ENCODE measurements at regions not wholly inside any gene's neighbourhood (a gene's known extent, or its start where the extent isn't known, plus 50 kb on each side); places are given as distances from the start of the nearest gene placed in this dataset.

GRCh38 chr20:39318911-39319310 lies 356.8 kb downstream of the DHX35 start:
- no peak for DNase-seq (ENCODE audit: low read depth in 3 of 3)

DNA sequence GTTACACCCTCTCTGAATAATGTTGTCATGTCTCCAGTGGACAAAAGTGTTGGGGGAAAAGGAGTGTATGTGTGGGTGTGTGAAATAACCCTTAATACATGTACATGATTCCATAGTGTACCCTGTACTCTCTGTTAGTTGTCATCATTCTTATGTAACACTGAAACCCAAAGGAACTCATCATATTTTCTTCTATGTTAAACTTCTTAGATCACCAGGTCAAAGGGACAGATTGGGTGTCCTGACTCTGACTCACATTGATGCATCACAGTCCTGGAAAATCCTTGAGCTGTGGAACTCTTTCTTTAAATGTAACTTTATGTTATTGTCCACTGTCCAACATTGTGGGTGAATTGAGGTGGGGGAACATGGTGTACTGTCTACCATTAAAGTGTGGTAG lies 350.5 kb downstream of the DHX35 start:
- no peak for DNase-seq (ENCODE audit: low read depth in 3 of 3)

GRCh38 chr20:39311851-39312506 lies 349.8 kb downstream of the DHX35 start:
- DNase-seq (ENCODE audit: low read depth in 3 of 3) = no peak

GRCh38 chr20:39310363-39310995 lies 348.3 kb downstream of the DHX35 start:
- no peak for DNase-seq (ENCODE audit: low read depth in 3 of 3)

GRCh38 chr20:39309458-39309857 lies 347.3 kb downstream of the DHX35 start:
- no peak for DNase-seq (ENCODE audit: low read depth in 3 of 3)

DNA sequence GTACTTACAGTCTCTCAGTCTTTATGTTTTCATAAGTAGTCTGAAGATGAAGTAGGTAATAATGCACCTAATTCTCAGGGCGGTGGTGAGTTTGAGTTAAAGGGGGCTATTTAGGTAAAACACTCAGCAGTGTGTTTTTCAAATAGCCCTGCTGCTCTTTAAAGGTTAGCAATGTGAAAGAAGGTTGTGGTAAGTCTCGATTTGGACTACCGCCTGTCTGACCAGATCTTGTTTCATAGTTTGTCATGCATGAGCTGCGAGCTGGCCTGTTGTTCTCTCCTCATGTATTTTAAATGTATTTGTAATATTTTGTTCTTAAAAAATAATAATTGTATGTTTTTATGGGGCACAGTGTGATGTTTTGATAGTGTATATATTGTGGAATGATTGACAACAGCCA lies 340.2 kb downstream of the DHX35 start:
- no peak for DNase-seq (ENCODE audit: low read depth in 3 of 3)

- no peak for DNase-seq (ENCODE audit: low read depth in 3 of 3)
Observed at GRCh38 chr20:39299783-39300182, 337.6 kb downstream of the DHX35 start.

GRCh38 chr20:39298571-39299506 lies 336.7 kb downstream of the DHX35 start:
- no peak for DNase-seq (ENCODE audit: low read depth in 3 of 3)

GRCh38 chr20:39298121-39298520 lies 336.0 kb downstream of the DHX35 start:
- no peak for DNase-seq (ENCODE audit: low read depth in 3 of 3)

- no peak for DNase-seq (ENCODE audit: low read depth in 3 of 3)
Observed at GRCh38 chr20:39295301-39295700, 333.2 kb downstream of the DHX35 start.

GRCh38 chr20:39294137-39294725 lies 332.1 kb downstream of the DHX35 start:
- no peak for DNase-seq (ENCODE audit: low read depth in 3 of 3)

DNA sequence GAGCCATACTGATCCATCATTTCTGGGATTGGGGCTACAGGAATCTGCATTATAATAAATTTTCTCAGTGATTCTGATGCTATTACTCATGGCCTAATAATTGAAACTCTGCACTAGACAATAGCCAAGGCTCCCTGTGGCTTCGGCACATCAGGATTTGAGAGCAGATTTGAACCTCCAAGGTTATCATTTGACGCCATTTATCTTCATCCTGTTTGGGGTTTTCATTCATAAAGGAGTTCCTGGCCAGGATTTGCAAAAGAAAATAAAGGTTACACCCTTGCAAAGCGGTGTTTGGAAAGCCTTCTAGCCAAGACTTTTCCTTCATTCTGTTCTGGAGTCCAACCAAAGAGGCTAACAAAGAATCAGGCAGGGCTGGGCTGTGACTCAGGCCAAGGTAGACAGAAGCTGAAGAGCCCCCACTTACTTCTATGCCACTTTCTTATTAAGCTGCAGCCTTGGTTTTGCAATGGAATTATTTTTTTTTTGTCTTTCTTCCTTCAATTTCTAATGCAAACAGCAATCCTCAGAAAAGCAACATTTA lies 330.1 kb downstream of the DHX35 start:
- DNase-seq (ENCODE audit: low read depth in 3 of 3) = no peak

GRCh38 chr20:39291301-39291700 lies 329.2 kb downstream of the DHX35 start:
- no peak for DNase-seq (ENCODE audit: low read depth in 3 of 3)

GRCh38 chr20:39290575-39290974 lies 328.4 kb downstream of the DHX35 start:
- no peak for DNase-seq (ENCODE audit: low read depth in 3 of 3)

- no peak for DNase-seq (ENCODE audit: low read depth in 3 of 3)
Observed at GRCh38 chr20:39289831-39290230, 327.7 kb downstream of the DHX35 start.

- no peak for DNase-seq (ENCODE audit: low read depth in 3 of 3)
Observed at GRCh38 chr20:39289316-39289715, 327.2 kb downstream of the DHX35 start.

DNA sequence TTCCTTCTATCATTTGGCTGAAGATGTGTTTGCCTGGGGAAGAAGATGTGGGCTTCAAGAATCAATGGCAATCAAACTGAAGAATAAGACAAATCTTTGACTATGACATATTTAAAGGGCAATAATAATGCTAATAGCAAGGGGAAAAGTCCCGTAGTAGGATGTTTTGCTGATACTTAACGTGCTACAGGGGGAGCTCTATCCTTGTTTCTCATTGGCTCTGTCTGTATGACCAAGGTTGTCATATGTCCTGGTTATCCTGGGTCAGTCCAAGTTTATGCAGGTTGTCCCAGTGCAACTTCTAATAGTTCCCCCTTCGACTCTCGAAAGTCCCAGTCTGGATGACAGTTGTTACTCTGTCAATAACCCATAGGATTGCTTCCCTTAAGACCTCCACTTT lies 321.3 kb downstream of the DHX35 start:
- no peak for DNase-seq (ENCODE audit: low read depth in 3 of 3)

DNA sequence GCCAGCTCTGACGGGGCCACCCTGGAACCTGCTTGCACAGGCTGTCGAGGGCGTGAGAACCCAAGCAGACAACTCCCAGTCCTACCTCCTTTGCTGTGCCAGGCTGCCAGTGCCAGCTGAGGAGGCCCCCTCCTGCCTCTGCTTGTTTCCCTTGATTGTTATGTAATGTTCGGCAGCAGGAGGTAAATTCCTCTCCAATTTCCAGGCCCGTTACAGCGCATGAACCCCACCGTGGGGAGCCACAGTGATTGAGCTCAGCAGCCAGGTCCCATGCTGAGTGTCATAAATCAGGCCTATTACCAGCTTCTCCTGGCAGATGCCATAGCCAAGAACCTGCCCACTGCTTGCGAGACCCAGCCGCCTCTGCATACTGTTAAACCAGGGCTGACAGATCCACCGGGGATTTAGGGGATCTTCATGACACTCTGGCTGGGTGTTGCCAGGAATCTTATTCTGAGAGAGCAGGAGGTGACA lies 320.5 kb downstream of the DHX35 start:
- DNase-seq (ENCODE audit: low read depth in 3 of 3) = no peak

DNA sequence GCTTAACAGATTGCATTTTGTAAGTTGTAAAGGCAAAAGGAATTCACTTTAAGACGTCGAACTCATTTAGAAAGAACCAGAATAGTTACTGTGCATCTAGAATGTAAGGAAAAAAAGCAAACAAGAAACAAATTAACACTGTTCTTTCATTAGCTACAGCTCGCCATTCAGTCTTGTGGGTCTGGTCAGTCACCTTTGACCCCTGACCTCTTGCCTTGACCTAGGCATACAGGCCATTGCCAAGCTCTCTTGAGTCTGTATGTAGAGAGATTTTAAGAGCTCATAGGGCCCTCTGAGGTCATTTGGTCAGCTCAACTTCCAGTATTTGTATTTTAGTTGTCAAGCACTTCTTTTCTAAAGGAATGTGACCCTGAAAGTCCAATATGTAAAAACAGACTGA lies 318.7 kb downstream of the DHX35 start:
- no peak for DNase-seq (ENCODE audit: low read depth in 3 of 3)

GRCh38 chr20:39278230-39278788 lies 316.2 kb downstream of the DHX35 start:
- DNase-seq (ENCODE audit: low read depth in 3 of 3) = no peak

DNA sequence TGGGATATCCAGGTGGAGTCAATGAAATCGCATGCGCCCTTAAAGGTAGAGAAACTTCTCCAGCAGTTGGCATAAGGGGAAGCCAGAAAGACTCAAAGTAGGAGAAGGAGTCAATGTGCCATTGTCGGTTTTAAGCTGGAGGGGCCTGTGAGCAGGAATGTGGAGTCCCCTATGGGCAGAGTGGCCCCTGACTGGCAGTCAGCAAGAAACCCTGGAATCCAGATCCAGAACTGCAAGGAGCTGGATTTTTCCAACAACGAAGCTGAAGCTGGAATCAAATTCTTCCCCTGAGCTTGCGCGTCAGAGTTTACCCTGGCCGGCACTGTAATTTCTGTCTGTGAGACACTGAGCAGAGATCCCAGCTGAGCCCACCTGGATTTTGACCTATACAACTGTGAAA lies 315.0 kb downstream of the DHX35 start:
- DNase-seq (ENCODE audit: low read depth in 3 of 3) = no peak
